HG02973 (cell line): ENCODE measurements at regions not wholly inside any gene's neighbourhood (a gene's known extent, or its start where the extent isn't known, plus 50 kb on each side); places are given as distances from the start of the nearest gene placed in this dataset.

Experiments
- ATAC-seq: cut with Tn5 transposase; IDR thresholded peaks from one replicate; pipeline ENCODE4 v1.9.1; 2021; ENCODE audit warnings: moderate library complexity; ENCODE audit not compliant: unreplicated experiment

DNA sequence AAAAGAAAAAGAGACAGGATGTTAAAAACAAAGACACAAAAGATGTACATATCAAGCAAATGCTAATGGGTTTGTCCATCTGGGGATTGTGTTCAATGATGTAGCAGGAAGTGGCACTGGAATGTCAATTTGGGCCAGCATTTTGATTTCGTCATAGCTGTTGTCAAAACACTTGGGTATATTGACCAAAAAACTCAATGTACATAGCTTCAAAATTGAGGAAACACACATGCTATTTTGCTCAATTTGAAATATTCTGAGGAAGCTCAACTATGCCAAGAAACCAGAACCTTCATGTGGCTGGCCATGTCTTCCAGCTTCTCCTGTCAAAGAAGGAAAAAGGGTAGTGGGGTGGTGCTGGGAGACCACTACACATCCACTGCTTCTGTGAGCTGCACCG lies 212.7 kb upstream of the GHITM start:
- ATAC-seq: no peak

GRCh38 chr10:83927166-83927565 lies 212.1 kb upstream of the GHITM start:
- no peak for ATAC-seq

DNA sequence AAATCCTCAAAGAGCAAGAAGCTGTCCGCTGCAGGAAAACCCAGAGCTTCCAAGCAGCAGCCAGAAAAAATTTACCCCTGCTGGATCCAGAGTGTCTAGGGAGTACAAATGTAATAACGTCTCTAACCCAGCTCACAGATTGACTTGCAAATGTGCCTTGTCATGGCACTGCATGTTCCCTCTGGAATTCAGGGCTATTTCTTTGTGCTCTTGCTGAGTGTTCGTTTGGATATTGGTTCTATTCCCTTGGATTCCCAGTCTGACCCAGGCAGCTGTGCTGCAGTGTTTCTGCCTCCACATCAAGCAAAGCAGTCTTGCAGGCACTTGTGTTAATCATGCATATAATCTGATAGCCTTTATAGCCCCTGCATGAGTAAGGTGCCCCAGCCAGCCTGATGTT lies 209.9 kb upstream of the GHITM start:
- no peak for ATAC-seq

DNA sequence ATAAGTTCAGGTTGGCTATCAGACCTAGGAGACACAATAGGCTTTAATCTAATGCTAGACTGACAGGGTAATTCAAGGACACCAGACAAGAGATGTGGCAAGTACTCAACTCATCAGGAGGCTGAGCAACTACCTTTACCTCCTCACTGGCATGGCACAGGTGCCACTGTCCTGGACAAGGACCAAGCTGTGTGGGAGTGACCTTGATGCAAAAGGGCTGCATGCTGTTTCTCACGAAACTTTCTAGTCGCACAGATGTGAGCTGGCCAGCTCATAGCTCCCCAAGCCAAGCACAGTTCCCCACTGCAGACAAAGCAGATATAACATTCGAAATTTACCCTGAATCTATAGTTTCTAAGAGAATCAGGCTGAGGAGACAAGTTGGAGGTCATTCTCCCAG lies 207.6 kb upstream of the GHITM start:
- no peak for ATAC-seq

GRCh38 chr10:83932245-83932644 lies 207.1 kb upstream of the GHITM start:
- no peak for ATAC-seq

- no peak for ATAC-seq
Measured at GRCh38 chr10:83934062-83934461, 205.2 kb upstream of the GHITM start.

DNA sequence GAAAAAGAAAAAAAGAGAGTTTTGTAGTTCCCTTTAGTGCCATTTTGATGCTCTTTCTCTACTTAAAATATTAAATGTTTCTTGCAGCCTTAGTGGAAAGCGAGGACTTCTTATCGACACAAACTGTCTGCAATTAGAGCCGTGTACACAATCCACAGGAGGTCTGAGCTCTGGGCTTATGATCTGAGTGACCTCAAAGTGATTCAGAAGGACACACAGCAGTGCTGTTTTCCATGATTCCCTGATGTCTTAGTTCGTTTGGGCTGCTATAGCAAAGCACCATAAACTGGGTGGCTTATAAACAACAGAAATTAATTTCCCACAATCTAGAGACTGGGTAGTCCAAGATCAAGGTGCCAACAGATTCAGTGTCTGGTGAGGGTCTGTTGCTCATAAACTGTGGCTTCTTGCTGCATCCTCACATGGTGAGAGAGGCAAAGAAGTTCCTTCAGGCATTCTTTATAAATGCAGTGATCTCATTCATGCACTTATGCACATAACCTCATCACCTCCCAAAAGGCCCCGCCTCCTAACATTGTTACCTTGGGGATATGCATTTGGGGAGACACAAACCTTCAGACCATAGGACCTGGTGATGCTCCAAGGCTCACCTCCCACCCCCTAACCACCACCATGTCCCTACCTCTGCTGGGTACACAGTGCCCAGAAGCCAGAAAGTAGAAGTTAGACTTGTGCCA lies 204.5 kb upstream of the GHITM start:
- no peak for ATAC-seq

DNA sequence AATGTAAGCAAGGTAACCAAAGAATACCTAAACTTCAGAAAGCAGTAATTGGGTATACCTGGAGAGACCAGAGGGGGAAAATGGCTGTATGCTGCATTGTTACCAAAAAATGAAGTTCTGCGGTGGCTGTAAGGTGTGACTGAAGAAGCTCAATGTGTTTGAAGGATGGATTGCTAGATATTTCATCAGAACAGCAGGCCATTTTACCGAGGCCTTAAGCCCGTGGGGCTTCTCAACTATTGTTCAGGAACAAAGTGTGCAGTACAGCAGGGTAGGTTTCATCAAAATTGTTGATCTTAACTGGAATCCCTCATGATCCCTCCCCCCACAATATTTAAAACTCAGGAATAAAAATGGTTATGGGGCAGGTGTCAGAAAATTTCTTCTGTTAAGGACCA lies 204.0 kb upstream of the GHITM start:
- ATAC-seq: no peak

DNA sequence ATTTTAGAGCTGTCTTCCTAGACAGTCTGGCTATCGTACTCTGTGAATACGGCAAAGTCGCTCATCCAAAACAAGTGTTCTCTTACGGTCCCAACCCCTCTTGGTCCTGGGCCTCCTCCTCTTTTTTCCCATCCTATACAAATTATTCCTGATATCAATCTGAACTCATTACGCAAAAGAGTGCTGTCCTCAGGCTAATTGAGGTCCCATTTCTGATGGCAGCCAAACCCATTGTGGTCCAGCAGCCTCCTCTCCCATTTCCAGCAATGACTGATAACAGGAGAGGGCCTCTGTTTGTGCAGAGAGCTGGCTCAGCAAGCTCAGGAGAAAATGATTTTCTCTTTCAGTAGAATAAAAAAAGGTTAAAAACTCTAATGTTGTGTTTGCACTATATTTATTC lies 203.4 kb upstream of the GHITM start:
- ATAC-seq: no peak

GRCh38 chr10:83937161-83937560 lies 202.1 kb upstream of the GHITM start:
- ATAC-seq: no peak

GRCh38 chr10:83937826-83938225 lies 201.5 kb upstream of the GHITM start:
- no peak for ATAC-seq

- ATAC-seq: no peak
Measured at GRCh38 chr10:83941189-83941588, 198.1 kb upstream of the GHITM start.

- no peak for ATAC-seq
Measured at GRCh38 chr10:83942410-83942809, 196.9 kb upstream of the GHITM start.

DNA sequence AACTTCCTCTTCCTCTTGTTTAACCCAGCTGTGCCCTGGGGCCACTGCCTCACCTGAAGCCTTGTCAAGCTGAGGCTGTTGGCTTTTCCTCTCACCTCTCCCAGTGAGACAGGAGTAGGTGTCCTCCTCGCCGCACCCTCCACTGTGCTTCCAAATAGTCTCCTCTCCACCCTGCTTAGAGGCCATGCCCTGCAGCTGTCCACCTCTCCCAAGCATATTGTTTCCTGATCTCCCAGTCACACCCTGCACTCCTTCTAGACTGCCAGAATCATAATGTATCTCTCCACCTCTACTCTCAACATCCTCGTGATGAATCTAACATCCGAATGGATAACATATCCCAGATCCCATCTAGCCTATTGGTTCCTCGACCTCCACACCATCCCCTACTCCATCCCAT lies 196.3 kb upstream of the GHITM start:
- ATAC-seq: no peak

DNA sequence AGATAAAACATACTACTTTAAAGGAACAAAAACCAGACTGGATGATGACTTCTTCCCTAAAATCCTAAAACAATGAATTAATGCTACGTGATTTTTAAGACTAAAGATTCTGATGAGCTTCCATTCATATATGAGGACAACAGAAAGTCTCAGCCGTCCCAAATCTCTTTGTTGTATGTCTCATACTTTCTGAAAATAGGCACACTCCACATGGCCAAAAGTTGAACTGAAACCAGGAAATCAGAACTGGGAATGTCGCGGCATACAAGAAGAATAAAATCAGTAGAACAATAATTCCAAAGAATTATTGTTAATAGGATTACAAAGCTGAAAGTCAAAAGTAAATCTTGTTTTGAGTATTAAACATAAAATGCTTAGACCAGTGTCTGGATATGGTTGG lies 195.4 kb upstream of the GHITM start:
- no peak for ATAC-seq

- no peak for ATAC-seq
Measured at GRCh38 chr10:83945982-83946718, 193.2 kb upstream of the GHITM start.

DNA sequence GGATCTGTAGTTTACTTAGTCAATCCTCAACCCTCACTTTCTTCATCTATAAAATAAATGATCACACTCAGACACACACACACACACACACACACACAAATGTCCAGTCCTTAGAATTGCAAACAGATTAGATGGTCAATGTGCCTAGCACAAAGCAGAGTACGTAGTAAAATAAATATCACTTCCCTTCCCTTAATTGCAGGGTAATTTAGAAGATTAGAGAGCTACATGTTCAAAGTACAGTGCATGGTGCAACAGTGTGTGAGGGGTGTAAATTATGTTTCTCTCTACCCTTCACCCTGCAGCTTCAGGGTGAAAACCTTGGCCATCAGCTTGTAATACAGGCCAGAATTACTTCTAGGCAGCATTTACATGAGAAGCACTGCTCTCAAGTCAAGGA lies 187.0 kb upstream of the GHITM start:
- no peak for ATAC-seq

GRCh38 chr10:83953589-83953988 lies 185.7 kb upstream of the GHITM start:
- ATAC-seq: no peak

DNA sequence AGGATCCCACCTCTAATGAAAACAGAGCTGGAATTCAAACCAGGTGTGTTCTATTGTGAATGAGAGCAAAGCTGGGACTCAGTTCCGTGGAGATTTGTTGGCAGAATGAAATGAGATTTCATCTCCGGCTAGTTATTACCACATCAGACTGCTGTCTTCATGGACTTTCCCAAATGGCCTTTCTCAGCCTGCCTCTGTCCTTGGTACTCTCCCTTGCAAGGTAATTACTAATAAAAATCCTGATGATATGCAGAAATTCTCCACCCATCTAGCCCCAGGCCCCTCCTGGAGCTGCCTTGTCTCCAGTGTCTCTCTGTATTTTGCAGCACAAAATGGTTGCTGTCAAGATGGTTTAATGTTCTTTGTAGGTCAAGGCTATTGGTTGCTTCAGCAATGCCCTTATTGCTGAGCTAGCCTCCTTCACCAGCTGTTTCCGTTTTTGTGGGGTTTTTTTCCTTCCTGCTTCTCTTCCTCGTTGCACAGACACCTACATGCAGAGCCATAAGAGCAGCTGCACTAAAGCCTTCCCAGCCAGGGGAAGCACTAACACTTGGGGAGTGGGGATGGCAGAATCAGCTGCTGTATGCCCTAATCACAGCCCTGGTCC lies 185.0 kb upstream of the GHITM start:
- no peak for ATAC-seq

DNA sequence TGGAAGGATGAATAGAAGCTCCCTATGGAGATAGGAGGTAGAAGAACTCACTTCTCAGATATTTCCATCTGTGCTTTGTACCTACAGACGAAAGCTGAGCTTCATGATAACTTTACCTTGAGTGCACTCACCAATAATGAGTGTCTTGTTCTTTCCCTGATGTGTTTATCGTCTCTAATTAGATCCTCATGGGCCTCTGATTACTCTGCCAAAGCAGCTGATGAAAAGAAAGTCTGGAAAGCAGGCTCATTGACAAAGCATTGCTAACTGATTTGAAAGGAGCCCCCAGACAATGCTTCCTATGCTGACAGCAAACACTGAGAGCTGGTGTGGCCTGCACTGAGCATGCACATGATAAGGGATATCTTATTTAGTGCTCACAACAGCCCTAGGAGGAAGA lies 183.9 kb upstream of the GHITM start:
- no peak for ATAC-seq

GRCh38 chr10:83957168-83957947 lies 182.0 kb upstream of the GHITM start:
- no peak for ATAC-seq

- ATAC-seq: no peak
Measured at GRCh38 chr10:83959328-83959727, 180.0 kb upstream of the GHITM start.
